ENCODE measurements at regions not wholly inside any gene's neighbourhood (a gene's known extent, or its start where the extent isn't known, plus 50 kb on each side); places are given as distances from the start of the nearest gene placed in this dataset.

GRCh38 chr6:165864925-165865324 is 201.9 kb upstream of the PDE10A start:
- TF ChIP-seq CTCF (IDR thresholded peaks at IDR 0.05) (no peak), EZH2phosphoT487 (IDR thresholded peaks at IDR 0.05) (no peak)
